CD4-positive, alpha-beta T cell (primary cell): ENCODE measurements at regions not wholly inside any gene's neighbourhood (a gene's known extent, or its start where the extent isn't known, plus 50 kb on each side); places are given as distances from the start of the nearest gene placed in this dataset.
"Not testable (repeated sequence)": the region's sequence is repeated elsewhere in the genome, so short reads cannot be mapped to it uniquely, and the experiment has no call there.

Experiments
- ATAC-seq: fragments of 200-7000 bp; cut with Tn5 transposase; one replicate; pipeline ENCODE4 v1.10.0; 2022; ENCODE audit warnings: mild to moderate bottlenecking; ENCODE audit not compliant: poor library complexity
- CTCF ChIA-PET: fragments of 350-600 bp; sonication (Branson Sonifier 250); formaldehyde crosslinking; loops from one replicate; lab custom pipeline; 2021; ENCODE audit warnings: antibody characterized with exemption, inconsistent platforms; lab: Charles Lee
- POLR2A ChIA-PET: fragments of 350-600 bp; sonication (Branson Sonifier 250); formaldehyde crosslinking; loops from one replicate; lab custom pipeline; 2021; ENCODE audit warnings: antibody characterized with exemption, inconsistent platforms; lab: Charles Lee
- DNase-seq, 14 experiments: peaks; one replicate each; pipeline ENCODE4 v3.0.0-alpha.2; 2013 to 2020; ENCODE audit warnings: mixed read lengths in 2 of 14
- H3K27ac ChIP-seq, 2 donors: one replicate each; pipeline versions ENCODE4 v1.5.1 to v1.7.0; 2013; ENCODE audit warnings: low read length in 2 of 2, low read depth in 1 of 2, mild to moderate bottlenecking in 1 of 2
- H3K27me3 ChIP-seq, 2 experiments: 1 replicate in 1 of 2; 2 replicates in 1 of 2; pipeline versions ENCODE4 v1.6.1 to v1.7.0; 2013; ENCODE audit warnings: low read length in 2 of 2, control low read depth in 1 of 2, mild to moderate bottlenecking in 1 of 2, moderate library complexity in 1 of 2; ENCODE audit not compliant: insufficient read depth in 2 of 2, control insufficient read depth in 1 of 2
- H3K36me3 ChIP-seq: one replicate; pipeline ENCODE4 v1.6.1; 2013; ENCODE audit warnings: low read length, control low read depth; ENCODE audit not compliant: insufficient read depth
- H3K4me1 ChIP-seq: one replicate; pipeline ENCODE4 v1.6.1; 2013; ENCODE audit warnings: low read length, control low read depth; ENCODE audit not compliant: insufficient read depth
- H3K4me3 ChIP-seq: one replicate; pipeline ENCODE4 v1.5.1; 2013; ENCODE audit warnings: mild to moderate bottlenecking, low read length, moderate library complexity
- H3K9me3 ChIP-seq, 2 experiments: 1 replicate in 1 of 2; 2 replicates in 1 of 2; pipeline versions ENCODE4 v1.6.1 to v1.7.0; 2013; ENCODE audit warnings: low read length in 2 of 2, mild to moderate bottlenecking in 2 of 2, control low read depth in 1 of 2, moderate library complexity in 1 of 2; ENCODE audit not compliant: control insufficient read depth in 1 of 2, insufficient read depth in 1 of 2
- H3K27ac Mint-ChIP-seq: one replicate; pipeline ENCODE4 v1.8.0; 2020; ENCODE audit warnings: mixed read lengths
- H3K27me3 Mint-ChIP-seq: one replicate; pipeline ENCODE4 v1.8.0; 2021; ENCODE audit warnings: mixed read lengths
- H3K36me3 Mint-ChIP-seq: one replicate; pipeline ENCODE4 v1.8.0; 2021; ENCODE audit warnings: low read depth, mixed read lengths
- H3K4me1 Mint-ChIP-seq: one replicate; pipeline ENCODE4 v1.8.0; 2021; ENCODE audit warnings: low read depth, mixed read lengths
- H3K4me3 Mint-ChIP-seq: one replicate; pipeline ENCODE4 v1.8.0; 2020; ENCODE audit warnings: mild to moderate bottlenecking, mixed read lengths
- H3K9me3 Mint-ChIP-seq: one replicate; pipeline ENCODE4 v1.8.0; 2020; ENCODE audit warnings: mixed read lengths
- intact Hi-C, 2 experiments: fragments of 100-400 bp; cut with DNase I in 1 of 2; cut with micrococcal nuclease in 1 of 2; formaldehyde crosslinking; loops; one replicate each; pipeline versions ENCODE4 v1.15.1 to v1.9.0; 2023 to 2025; cut with DNase I, micrococcal nuclease
- TF ChIP-seq, protein P1 (sequence below): fragments of 200-600 bp; IDR thresholded peaks from one replicate; pipeline ENCODE4 v1.8.0; 2022; ENCODE audit warnings: antibody characterized with exemption, mild to moderate bottlenecking

DNA sequence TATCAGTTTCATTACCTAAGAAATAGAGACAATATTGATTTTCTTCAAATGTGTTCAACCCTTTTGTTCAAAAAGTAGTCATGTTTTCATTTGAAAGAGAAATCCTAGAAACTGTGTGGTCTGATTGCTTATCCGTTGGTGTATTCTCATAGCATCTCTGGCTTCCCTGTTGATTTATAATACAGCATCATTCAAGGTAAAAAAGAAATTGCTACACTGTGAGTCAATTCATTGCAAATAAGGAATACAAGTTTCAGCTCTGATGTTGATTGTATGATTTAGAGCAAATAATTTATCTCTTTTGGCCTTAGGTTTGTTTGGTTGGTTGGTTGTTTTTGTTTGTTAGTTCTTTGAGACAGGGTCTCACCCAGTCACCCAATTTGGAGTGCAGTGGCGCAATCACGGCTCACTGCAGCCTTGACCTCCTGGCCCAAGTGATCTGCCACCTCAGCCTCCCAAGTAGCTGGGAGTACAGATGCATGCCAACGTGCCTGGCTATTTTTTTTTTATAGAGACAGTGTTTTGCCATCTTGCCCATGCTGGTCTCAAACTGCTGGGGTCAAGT, 185.5 kb upstream of the TNFAIP3 start:
- Histone ChIP-seq H3K27ac (no peak overlapping the region), H3K4me1 (peaks cover 4% of the 10 kb centered on the region), H3K9me3 (no peaks in the 10 kb centered on the region), H3K4me3 (no peak overlapping the region), H3K27me3 (peaks cover 0 to 4% of the 10 kb centered on the region in 2 experiments), H3K36me3 (no peaks in the 10 kb centered on the region)
- ChIA-PET POLR2A (interaction anchor here (0.6 kb wide), 1 partner anchor 60 kb away, joined by 4 read pairs; no protein-coding TSS in a partner anchor), CTCF (no interaction called here)
- DNase-seq = no peak
- Mint-ChIP-seq H3K27me3 (peaks cover 7% of the 10 kb centered on the region), H3K9me3 (peaks cover 2% of the 10 kb centered on the region), H3K4me1 (peaks cover 13% of the 10 kb centered on the region), H3K36me3 (no peaks in the 10 kb centered on the region), H3K4me3 (no peak overlapping the region), H3K27ac (no peak overlapping the region)
- no peak for ATAC-seq
- TF ChIP-seq, protein P1, sequence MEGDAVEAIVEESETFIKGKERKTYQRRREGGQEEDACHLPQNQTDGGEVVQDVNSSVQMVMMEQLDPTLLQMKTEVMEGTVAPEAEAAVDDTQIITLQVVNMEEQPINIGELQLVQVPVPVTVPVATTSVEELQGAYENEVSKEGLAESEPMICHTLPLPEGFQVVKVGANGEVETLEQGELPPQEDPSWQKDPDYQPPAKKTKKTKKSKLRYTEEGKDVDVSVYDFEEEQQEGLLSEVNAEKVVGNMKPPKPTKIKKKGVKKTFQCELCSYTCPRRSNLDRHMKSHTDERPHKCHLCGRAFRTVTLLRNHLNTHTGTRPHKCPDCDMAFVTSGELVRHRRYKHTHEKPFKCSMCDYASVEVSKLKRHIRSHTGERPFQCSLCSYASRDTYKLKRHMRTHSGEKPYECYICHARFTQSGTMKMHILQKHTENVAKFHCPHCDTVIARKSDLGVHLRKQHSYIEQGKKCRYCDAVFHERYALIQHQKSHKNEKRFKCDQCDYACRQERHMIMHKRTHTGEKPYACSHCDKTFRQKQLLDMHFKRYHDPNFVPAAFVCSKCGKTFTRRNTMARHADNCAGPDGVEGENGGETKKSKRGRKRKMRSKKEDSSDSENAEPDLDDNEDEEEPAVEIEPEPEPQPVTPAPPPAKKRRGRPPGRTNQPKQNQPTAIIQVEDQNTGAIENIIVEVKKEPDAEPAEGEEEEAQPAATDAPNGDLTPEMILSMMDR = no peak
- intact Hi-C loops = no loop called here

DNA sequence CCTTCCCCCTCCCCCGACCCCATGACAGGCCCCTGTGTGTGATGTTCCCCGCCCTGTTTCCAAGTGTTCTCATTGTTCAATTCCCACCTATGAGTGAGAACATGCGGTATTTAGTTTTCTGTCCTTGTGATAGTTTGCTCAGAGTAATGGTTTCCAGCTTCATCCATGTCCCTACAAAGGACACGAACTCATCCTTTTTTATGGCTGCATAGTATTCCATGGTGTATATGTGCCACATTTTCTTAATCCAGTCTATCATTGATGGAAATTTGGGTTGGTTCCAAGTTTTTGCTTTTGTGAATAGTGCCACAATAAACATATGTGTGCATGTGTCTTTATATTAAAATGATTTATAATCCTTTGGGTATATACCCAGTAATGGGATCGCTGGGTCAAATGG, 184.4 kb upstream of the TNFAIP3 start:
- H3K9me3 ChIP-seq, POLR2A ChIA-PET, ATAC-seq, H3K36me3 ChIP-seq, H3K4me1 ChIP-seq, H3K4me1 Mint-ChIP-seq, H3K4me3 Mint-ChIP-seq, H3K9me3 Mint-ChIP-seq, H3K36me3 Mint-ChIP-seq, intact Hi-C loops, H3K27me3 Mint-ChIP-seq, H3K27me3 ChIP-seq, DNase-seq, H3K27ac ChIP-seq, H3K27ac Mint-ChIP-seq, H3K4me3 ChIP-seq: not testable (repeated sequence)
- CTCF ChIA-PET = interaction anchor here (0.6 kb wide), 1 partner anchor 380 kb away, joined by 3 read pairs; no protein-coding TSS in a partner anchor

DNA sequence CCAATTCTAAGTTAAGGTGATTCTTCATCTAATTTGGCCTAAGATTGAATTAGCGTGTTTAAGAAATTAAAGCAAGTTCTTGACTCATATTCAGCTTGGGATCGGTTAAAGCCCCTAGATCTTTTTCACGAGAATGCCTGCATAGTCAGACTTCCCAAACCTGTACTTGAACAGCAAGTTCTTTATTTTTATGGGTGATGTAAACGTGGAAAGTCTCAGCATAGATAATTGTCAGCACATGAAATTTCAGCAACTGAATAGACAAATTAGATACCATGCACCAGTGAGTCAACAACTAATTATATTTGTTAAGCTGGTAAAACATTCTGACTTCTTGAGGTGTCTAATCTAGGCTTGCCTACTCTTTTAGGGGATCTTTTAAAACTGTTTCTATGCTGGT, 183.1 kb upstream of the TNFAIP3 start:
- ATAC-seq (no peak), DNase-seq (no peak)
- Mint-ChIP-seq H3K36me3 (no peaks in the 10 kb centered on the region), H3K27me3 (no peaks in the 10 kb centered on the region), H3K27ac (no peak overlapping the region), H3K4me1 (peaks cover 4% of the 10 kb centered on the region), H3K4me3 (no peak overlapping the region), H3K9me3 (peaks cover 2% of the 10 kb centered on the region)
- intact Hi-C loops = no loop called here
- Histone ChIP-seq H3K4me3 (no peak overlapping the region), H3K27ac (no peak overlapping the region), H3K9me3 (no peaks in the 10 kb centered on the region), H3K4me1 (no peaks in the 10 kb centered on the region), H3K27me3 (peaks cover 0 to 4% of the 10 kb centered on the region in 2 experiments), H3K36me3 (no peaks in the 10 kb centered on the region)
- TF ChIP-seq, protein P1 = no peak
- ChIA-PET CTCF (no interaction called here), POLR2A (no interaction called here)

DNA sequence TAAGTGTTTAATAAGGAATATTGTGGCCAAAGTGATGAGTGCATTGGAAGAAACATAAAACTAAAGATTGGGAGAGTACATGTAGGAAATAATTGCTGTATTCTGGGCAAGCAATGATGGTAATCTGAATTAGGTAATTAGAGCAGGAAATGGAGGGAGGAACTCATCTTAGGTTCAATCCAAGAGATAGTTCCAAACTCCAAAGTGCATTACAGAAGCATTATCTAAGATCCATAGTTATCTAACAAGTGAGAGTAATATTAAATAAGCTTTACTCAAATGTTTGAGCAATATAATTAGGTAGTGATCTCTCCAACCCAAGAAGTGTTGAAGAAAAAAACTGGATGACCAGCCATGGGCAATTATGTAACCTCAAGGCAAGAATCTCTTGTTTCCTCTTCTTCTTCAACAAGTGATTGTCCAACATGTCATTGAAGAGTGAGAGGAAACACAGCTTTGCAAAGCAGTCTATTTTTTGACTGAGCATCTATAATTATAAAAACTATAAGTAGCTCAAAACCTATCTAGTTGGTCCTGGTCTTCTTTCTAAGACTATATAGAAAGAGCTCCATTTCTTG, 181.2 kb upstream of the TNFAIP3 start:
- Histone ChIP-seq H3K9me3 (no peaks in the 10 kb centered on the region), H3K4me1 (no peaks in the 10 kb centered on the region), H3K36me3 (no peaks in the 10 kb centered on the region), H3K4me3 (no peak overlapping the region), H3K27me3 (no peaks in the 10 kb centered on the region), H3K27ac (no peak overlapping the region)
- DNase-seq (no peak), ATAC-seq (no peak)
- Mint-ChIP-seq H3K4me1 (peaks cover 1% of the 10 kb centered on the region), H3K27ac (no peak overlapping the region), H3K4me3 (no peak overlapping the region), H3K9me3 (peaks cover 2% of the 10 kb centered on the region), H3K36me3 (no peaks in the 10 kb centered on the region), H3K27me3 (no peaks in the 10 kb centered on the region)
- ChIA-PET CTCF (no interaction called here), POLR2A (no interaction called here)
- intact Hi-C loops = no loop called here
- TF ChIP-seq, protein P1 = no peak
